Loucy (cell line): ENCODE measurements at regions not wholly inside any gene's neighbourhood (a gene's known extent, or its start where the extent isn't known, plus 50 kb on each side); places are given as distances from the start of the nearest gene placed in this dataset.

ENCODE experiments used
- CTCF ChIP-seq: fragments of 200-600 bp; sonication (generic); conservative IDR thresholded peaks from 2 replicates; pipeline ENCODE4 v1.5.1; 2014; ENCODE audit warnings: mild to moderate bottlenecking, antibody characterized with exemption, low read length
- EZH2phosphoT487 ChIP-seq: fragments of 200-600 bp; IDR thresholded peaks from 2 replicates; pipeline ENCODE4 v1.6.1; 2018; ENCODE audit warnings: antibody characterized with exemption, mild to moderate bottlenecking, moderate library complexity, borderline replicate concordance

GRCh38 chr18:56258178-56258577 lies 380.2 kb downstream of the TXNL1 start:
- TF ChIP-seq CTCF (no peak), EZH2phosphoT487 (no peak)
